ENCODE measurements at regions not wholly inside any gene's neighbourhood (a gene's known extent, or its start where the extent isn't known, plus 50 kb on each side); places are given as distances from the start of the nearest gene placed in this dataset.

GRCh38 chr1:5765997-5766913 is 226.0 kb downstream of the NPHP4 start:
- DNase-seq, result no peak

GRCh38 chr1:5765483-5765882 is 226.7 kb downstream of the NPHP4 start:
- no peak for DNase-seq

- DNase-seq, result no peak
These were observed 227.3 kb downstream of the NPHP4 start for GRCh38 chr1:5764959-5765358.

- no peak for DNase-seq
These were observed 227.8 kb downstream of the NPHP4 start for GRCh38 chr1:5764464-5764863.

GRCh38 chr1:5763696-5764370 is 228.4 kb downstream of the NPHP4 start:
- no peak for DNase-seq

GRCh38 chr1:5758859-5759578 is 233.2 kb downstream of the NPHP4 start:
- no peak for DNase-seq

- no peak for DNase-seq
These were observed 234.0 kb downstream of the NPHP4 start for GRCh38 chr1:5758000-5758858.

- no peak for DNase-seq
These were observed 234.9 kb downstream of the NPHP4 start for GRCh38 chr1:5757187-5757805.

- no peak for DNase-seq
These were observed 235.6 kb downstream of the NPHP4 start for GRCh38 chr1:5756434-5757186.

GRCh38 chr1:5755552-5756125 is 236.6 kb downstream of the NPHP4 start:
- no peak for DNase-seq

GRCh38 chr1:5754817-5755551 is 237.2 kb downstream of the NPHP4 start:
- no peak for DNase-seq

- no peak for DNase-seq
These were observed 238.4 kb downstream of the NPHP4 start for GRCh38 chr1:5753549-5754421.

- no peak for DNase-seq
These were observed 239.3 kb downstream of the NPHP4 start for GRCh38 chr1:5752746-5753548.

GRCh38 chr1:5751833-5752745 is 240.1 kb downstream of the NPHP4 start:
- no peak for DNase-seq

GRCh38 chr1:5751163-5751540 is 241.1 kb downstream of the NPHP4 start:
- DNase-seq, result no peak

- no peak for DNase-seq
These were observed 241.8 kb downstream of the NPHP4 start for GRCh38 chr1:5750186-5751162.
